OCI-LY7 (cell line): ENCODE measurements at regions not wholly inside any gene's neighbourhood (a gene's known extent, or its start where the extent isn't known, plus 50 kb on each side); places are given as distances from the start of the nearest gene placed in this dataset.

Source experiments
- BruUV-seq: library from RNA; stranded (reverse); fragments of 400-500 nt; replicated peaks from 2 replicates; lab custom pipeline; 2021; lab: Mats Ljungman, UMichigan
- CTCF ChIA-PET: fragments of 300-600 bp; sonication (Branson Sonifier 250); formaldehyde crosslinking; loops from one replicate; lab custom pipeline; 2022; ENCODE audit warnings: antibody characterized with exemption; ENCODE audit not compliant: unreplicated experiment; lab: Charles Lee
- POLR2A ChIA-PET: fragments of 300-600 bp; sonication (Branson Sonifier 250); formaldehyde crosslinking; loops from one replicate; lab custom pipeline; 2022; ENCODE audit warnings: antibody characterized with exemption; lab: Charles Lee
- DNase-seq: peaks from one replicate; pipeline ENCODE4 v3.0.0-alpha.2; 2015; ENCODE audit warnings: low spot score
- H2AFZ ChIP-seq: fragments of 200-600 bp; sonication (generic), shearing (Covaris generic); 2 replicates; pipeline ENCODE4 v1.6.1; 2014; ENCODE audit warnings: mild to moderate bottlenecking, antibody characterized with exemption, low read length, moderate library complexity
- H3K27ac ChIP-seq: fragments of 200-600 bp; sonication (generic); 2 replicates; pipeline ENCODE4 v1.5.1; 2014; ENCODE audit warnings: mixed run types, low read depth, mild to moderate bottlenecking, moderate library complexity, low read length, inconsistent platforms; ENCODE audit not compliant: poor library complexity, severe bottlenecking
- H3K36me3 ChIP-seq: fragments of 200-600 bp; sonication (generic); 2 replicates; pipeline ENCODE4 v1.6.1; 2014; ENCODE audit warnings: mild to moderate bottlenecking, antibody characterized with exemption, low read length, moderate library complexity, mixed read lengths; ENCODE audit not compliant: insufficient read depth
- H3K4me1 ChIP-seq: fragments of 200-600 bp; sonication (generic); 2 replicates; pipeline ENCODE4 v1.5.1; 2014; ENCODE audit warnings: mild to moderate bottlenecking, low read length; ENCODE audit not compliant: insufficient read depth, poor library complexity, severe bottlenecking
- H3K4me2 ChIP-seq: fragments of 200-600 bp; sonication (generic); 2 replicates; pipeline ENCODE4 v1.6.1; 2014; ENCODE audit warnings: mild to moderate bottlenecking, low read length
- H3K4me3 ChIP-seq: fragments of 200-600 bp; sonication (generic); 2 replicates; pipeline ENCODE4 v1.5.1; 2014; ENCODE audit warnings: mild to moderate bottlenecking, low read depth, low read length; ENCODE audit not compliant: poor library complexity, severe bottlenecking
- H3K79me2 ChIP-seq: fragments of 200-600 bp; sonication (generic); 2 replicates; pipeline ENCODE4 v1.6.1; 2016; ENCODE audit warnings: low read depth, mild to moderate bottlenecking, low read length, moderate library complexity, mixed read lengths; ENCODE audit not compliant: insufficient read depth
- H3K9me2 ChIP-seq: fragments of 200-600 bp; sonication (generic); 2 replicates; pipeline ENCODE4 v1.6.1; 2016; ENCODE audit warnings: mild to moderate bottlenecking, low read length, mixed read lengths; ENCODE audit not compliant: insufficient read depth
- H3K9me3 ChIP-seq: fragments of 200-600 bp; sonication (generic); 2 replicates; pipeline ENCODE4 v1.6.1; 2014; ENCODE audit warnings: mild to moderate bottlenecking, mixed run types, low read length, mixed read lengths
- H4K20me1 ChIP-seq: fragments of 200-600 bp; sonication (generic); 2 replicates; pipeline ENCODE4 v1.6.1; 2014; ENCODE audit warnings: mild to moderate bottlenecking, antibody characterized with exemption, low read length, moderate library complexity, mixed read lengths; ENCODE audit not compliant: insufficient read depth
- EZH2phosphoT487 ChIP-seq: fragments of 200-600 bp; sonication (generic); IDR thresholded peaks from 2 replicates; pipeline ENCODE4 v1.6.1; 2018; ENCODE audit warnings: low read depth, borderline replicate concordance, mild to moderate bottlenecking, mixed run types, antibody characterized with exemption, low read length, moderate library complexity, mixed read lengths
- intact Hi-C: fragments of 100-400 bp; cut with micrococcal nuclease; formaldehyde crosslinking; loops from one replicate; pipeline ENCODE4 v1.10.0; 2022; ENCODE audit not compliant: unreplicated experiment
- TF ChIP-seq, protein P1 (sequence below): fragments of 200-600 bp; sonication (generic); conservative IDR thresholded peaks from 2 replicates; pipeline ENCODE4 v1.5.1; 2014; ENCODE audit warnings: mild to moderate bottlenecking, antibody characterized with exemption, low read length, moderate library complexity, mixed read lengths

GRCh38 chr10:4025339-4025738 is 240.3 kb upstream of the KLF6 start:
- BruUV-seq: no TSS peak
- ChIA-PET POLR2A (no interaction called here), CTCF (no interaction called here)
- TF ChIP-seq, protein P1, sequence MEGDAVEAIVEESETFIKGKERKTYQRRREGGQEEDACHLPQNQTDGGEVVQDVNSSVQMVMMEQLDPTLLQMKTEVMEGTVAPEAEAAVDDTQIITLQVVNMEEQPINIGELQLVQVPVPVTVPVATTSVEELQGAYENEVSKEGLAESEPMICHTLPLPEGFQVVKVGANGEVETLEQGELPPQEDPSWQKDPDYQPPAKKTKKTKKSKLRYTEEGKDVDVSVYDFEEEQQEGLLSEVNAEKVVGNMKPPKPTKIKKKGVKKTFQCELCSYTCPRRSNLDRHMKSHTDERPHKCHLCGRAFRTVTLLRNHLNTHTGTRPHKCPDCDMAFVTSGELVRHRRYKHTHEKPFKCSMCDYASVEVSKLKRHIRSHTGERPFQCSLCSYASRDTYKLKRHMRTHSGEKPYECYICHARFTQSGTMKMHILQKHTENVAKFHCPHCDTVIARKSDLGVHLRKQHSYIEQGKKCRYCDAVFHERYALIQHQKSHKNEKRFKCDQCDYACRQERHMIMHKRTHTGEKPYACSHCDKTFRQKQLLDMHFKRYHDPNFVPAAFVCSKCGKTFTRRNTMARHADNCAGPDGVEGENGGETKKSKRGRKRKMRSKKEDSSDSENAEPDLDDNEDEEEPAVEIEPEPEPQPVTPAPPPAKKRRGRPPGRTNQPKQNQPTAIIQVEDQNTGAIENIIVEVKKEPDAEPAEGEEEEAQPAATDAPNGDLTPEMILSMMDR: no peak
- TF ChIP-seq EZH2phosphoT487: no peak
- no peaks in the 10 kb centered on the region for H3K36me3 ChIP-seq
- H3K9me3 ChIP-seq: no peaks in the 10 kb centered on the region
- no peak overlapping the region for H3K27ac ChIP-seq
- no peak overlapping the region for H2AFZ ChIP-seq
- no peaks in the 10 kb centered on the region for H3K4me1 ChIP-seq
- intact Hi-C loops: no loop called here
- DNase-seq: no peak
- no peak overlapping the region for H3K4me2 ChIP-seq
- no peaks in the 10 kb centered on the region for H3K9me2 ChIP-seq
- no peak overlapping the region for H3K4me3 ChIP-seq
- H3K79me2 ChIP-seq: no peaks in the 10 kb centered on the region
- H4K20me1 ChIP-seq: no peaks in the 10 kb centered on the region

DNA sequence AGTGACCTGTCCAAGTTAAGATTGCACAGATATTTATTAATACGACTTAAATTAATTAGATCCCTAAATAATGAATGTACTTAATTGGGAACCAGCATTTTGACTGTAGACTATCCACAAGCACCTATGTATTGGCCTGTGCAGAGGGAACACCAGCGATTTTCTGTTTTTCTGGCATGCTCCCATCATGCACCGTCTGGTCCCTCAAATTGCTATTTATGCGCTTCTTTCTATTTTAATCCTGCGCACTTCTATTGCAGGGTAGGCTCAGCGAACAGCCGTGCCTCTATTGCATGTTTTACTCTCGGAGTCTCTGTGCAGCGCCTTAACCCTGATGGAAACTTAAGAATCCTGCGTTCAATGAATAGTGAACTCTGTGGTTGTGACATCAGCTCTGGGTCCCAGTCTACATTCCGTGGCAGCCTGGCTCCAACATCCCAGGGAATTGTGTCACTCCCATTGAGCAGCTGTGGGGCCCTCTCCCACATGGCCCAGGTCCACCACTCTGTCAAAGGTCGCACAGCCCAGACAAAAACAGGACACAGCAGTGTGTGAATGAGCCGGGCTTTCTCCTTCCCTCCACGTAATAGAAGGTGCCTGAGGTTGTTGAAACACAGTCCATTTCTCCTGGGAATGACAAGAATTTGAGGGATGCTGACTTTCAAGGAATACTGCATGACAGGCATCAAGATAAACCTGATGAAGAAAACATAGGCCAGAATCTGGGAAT is 239.7 kb upstream of the KLF6 start:
- Histone ChIP-seq H3K4me3 (no peak overlapping the region), H3K27ac (no peak overlapping the region), H3K9me3 (no peaks in the 10 kb centered on the region), H2AFZ (no peak overlapping the region), H3K36me3 (no peaks in the 10 kb centered on the region), H3K4me1 (no peaks in the 10 kb centered on the region), H3K4me2 (no peak overlapping the region), H3K9me2 (no peaks in the 10 kb centered on the region), H3K79me2 (no peaks in the 10 kb centered on the region), H4K20me1 (no peaks in the 10 kb centered on the region)
- ChIA-PET CTCF (no interaction called here), POLR2A (no interaction called here)
- BruUV-seq: no TSS peak
- TF ChIP-seq EZH2phosphoT487: no peak
- TF ChIP-seq, protein P1: no peak
- intact Hi-C loops: no loop called here
- DNase-seq: no peak

GRCh38 chr10:4024027-4024426 is 239.0 kb upstream of the KLF6 start:
- no peak overlapping the region for H3K4me3 ChIP-seq
- no peaks in the 10 kb centered on the region for H3K79me2 ChIP-seq
- no peaks in the 10 kb centered on the region for H3K9me2 ChIP-seq
- no peak overlapping the region for H3K4me2 ChIP-seq
- no TSS peak for BruUV-seq
- no peaks in the 10 kb centered on the region for H4K20me1 ChIP-seq
- no peaks in the 10 kb centered on the region for H3K4me1 ChIP-seq
- no peak overlapping the region for H3K27ac ChIP-seq
- no peaks in the 10 kb centered on the region for H3K9me3 ChIP-seq
- POLR2A ChIA-PET: no interaction called here
- no peaks in the 10 kb centered on the region for H3K36me3 ChIP-seq
- intact Hi-C loops: no loop called here
- TF ChIP-seq, protein P1: no peak
- no peak for TF ChIP-seq EZH2phosphoT487
- no peak for DNase-seq
- CTCF ChIA-PET: no interaction called here
- H2AFZ ChIP-seq: no peak overlapping the region
